Subcutaneous abdominal adipose tissue (tissue), 5 donors: ENCODE measurements at regions not wholly inside any gene's neighbourhood (a gene's known extent, or its start where the extent isn't known, plus 50 kb on each side); places are given as distances from the start of the nearest gene placed in this dataset.
"Not testable (repeated sequence)": the region's sequence is repeated elsewhere in the genome, so short reads cannot be mapped to it uniquely, and the experiment has no call there.

ENCODE experiments used
- H3K27ac ChIP-seq: one replicate; pipeline ENCODE4 v1.7.0; 2013; ENCODE audit warnings: low read depth, mild to moderate bottlenecking, inconsistent platforms, low read length, moderate library complexity
- H3K27me3 ChIP-seq, 5 donors: one replicate each; pipeline ENCODE4 v1.7.0; 2013; ENCODE audit warnings: low read length in 5 of 5, inconsistent platforms in 1 of 5; ENCODE audit not compliant: control insufficient read depth in 5 of 5, insufficient read depth in 4 of 5
- H3K36me3 ChIP-seq, 5 donors: one replicate each; pipeline ENCODE4 v1.7.0; 2013; ENCODE audit warnings: low read length in 5 of 5; ENCODE audit not compliant: control insufficient read depth in 5 of 5, insufficient read depth in 5 of 5
- H3K4me1 ChIP-seq, 5 donors: one replicate each; pipeline ENCODE4 v1.7.0; 2013; ENCODE audit warnings: low read length in 5 of 5, mild to moderate bottlenecking in 3 of 5, moderate library complexity in 1 of 5; ENCODE audit not compliant: control insufficient read depth in 5 of 5, insufficient read depth in 5 of 5
- H3K4me3 ChIP-seq, 5 donors: one replicate each; pipeline ENCODE4 v1.7.0; 2013; ENCODE audit warnings: low read length in 5 of 5, low read depth in 1 of 5
- H3K9ac ChIP-seq, 5 donors: one replicate each; pipeline ENCODE4 v1.7.0; 2013; ENCODE audit warnings: low read length in 5 of 5, mild to moderate bottlenecking in 4 of 5, moderate library complexity in 3 of 5
- H3K9me3 ChIP-seq, 5 donors: one replicate each; pipeline ENCODE4 v1.7.0; 2013; ENCODE audit warnings: low read length in 5 of 5; ENCODE audit not compliant: control insufficient read depth in 5 of 5
- donor health status: healthy.
- donor health status: healthy.
- donor health status: healthy.
- donor health status: healthy.
- donor health status: healthy.

- no peak overlapping the region for H3K4me3 ChIP-seq
- H3K9ac ChIP-seq: peak overlapping the region in 2 of 5 donors; percentile 41 to 57
- H3K36me3 ChIP-seq: no peaks in the 10 kb centered on the region
- peaks cover 2 to 39% (median 15%) of the 10 kb centered on the region in 5 donors for H3K4me1 ChIP-seq
- peak overlapping the region; percentile 97 for H3K27ac ChIP-seq
- no peaks in the 10 kb centered on the region for H3K27me3 ChIP-seq
- no peaks in the 10 kb centered on the region for H3K9me3 ChIP-seq
These were observed 188.7 kb upstream of the COL3A1 start for GRCh38 chr2:188785490-188785889.

DNA sequence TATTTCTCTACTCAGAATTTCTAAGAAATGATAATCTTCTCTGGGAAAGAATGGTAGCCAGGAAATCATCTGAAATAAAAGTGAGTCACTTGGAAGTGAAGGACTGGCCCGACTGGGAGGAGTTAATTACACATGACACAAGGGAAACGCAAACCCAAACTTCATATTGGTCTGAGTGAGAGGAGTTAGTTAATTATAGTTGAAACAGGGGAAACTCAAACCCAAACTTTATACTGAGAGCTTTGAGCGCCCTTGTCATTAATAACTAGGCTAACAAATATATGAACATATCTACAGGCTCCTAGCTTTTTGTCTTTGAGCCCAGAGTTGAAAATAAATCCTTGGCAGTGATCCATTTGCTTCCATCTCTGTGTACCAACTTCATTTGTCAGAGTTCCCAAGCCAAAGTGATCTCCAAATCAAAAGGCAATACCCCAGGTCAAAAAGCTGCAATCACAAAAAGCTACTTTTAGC, 187.8 kb upstream of the COL3A1 start:
- H3K36me3 ChIP-seq: no peaks in the 10 kb centered on the region
- peak overlapping the region; percentile 97 for H3K27ac ChIP-seq
- no peaks in the 10 kb centered on the region for H3K27me3 ChIP-seq
- no peaks in the 10 kb centered on the region for H3K9me3 ChIP-seq
- peak overlapping the region in 2 of 5 donors; percentile 28 to 83 for H3K9ac ChIP-seq
- H3K4me3 ChIP-seq: peak overlapping the region in 2 of 5 donors; percentile 34 to 40
- H3K4me1 ChIP-seq: peaks cover 2 to 39% (median 15%) of the 10 kb centered on the region in 5 donors

GRCh38 chr2:188787021-188787657, 187.0 kb upstream of the COL3A1 start:
- H3K27ac ChIP-seq: peak overlapping the region; percentile 97
- H3K9me3 ChIP-seq: no peaks in the 10 kb centered on the region
- peaks cover 2 to 39% (median 15%) of the 10 kb centered on the region in 5 donors for H3K4me1 ChIP-seq
- peak overlapping the region in 3 of 5 donors; percentile 4 to 40 (median 36) for H3K4me3 ChIP-seq
- H3K27me3 ChIP-seq: no peaks in the 10 kb centered on the region
- peak overlapping the region in 2 of 5 donors; percentile 28 to 83 for H3K9ac ChIP-seq
- no peaks in the 10 kb centered on the region for H3K36me3 ChIP-seq

- Histone ChIP-seq H3K36me3 (no peaks in the 10 kb centered on the region), H3K9me3 (no peaks in the 10 kb centered on the region), H3K27me3 (no peaks in the 10 kb centered on the region), H3K4me3 (peak overlapping the region in 4 of 5 donors; percentile 4 to 38 (median 12)), H3K9ac (peak overlapping the region; percentile 7 to 83 (median 32)), H3K4me1 (peaks cover 2 to 39% (median 15%) of the 10 kb centered on the region in 5 donors), H3K27ac (peak overlapping the region; percentile 97)
These were observed 186.4 kb upstream of the COL3A1 start for GRCh38 chr2:188787658-188788240.

DNA sequence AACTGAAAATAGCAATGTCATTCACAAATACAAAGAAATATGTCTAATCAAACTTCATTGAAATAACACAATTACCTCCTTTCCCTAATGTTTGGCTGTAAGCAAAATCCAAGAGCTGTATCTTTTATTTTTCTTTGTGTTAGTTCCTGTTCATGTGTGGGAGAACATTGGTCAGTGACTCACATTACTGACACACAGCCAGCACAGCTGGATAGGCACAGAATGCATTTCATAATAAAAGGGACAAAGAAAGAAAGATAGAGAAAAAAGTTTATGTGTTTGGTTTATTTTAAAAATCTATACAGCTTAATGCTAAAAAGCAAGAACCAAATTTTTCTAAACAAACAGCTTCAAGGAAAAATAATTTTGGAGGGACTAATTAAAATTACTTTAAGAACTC, 185.6 kb upstream of the COL3A1 start:
- Histone ChIP-seq H3K4me3 (peak overlapping the region in 2 of 5 donors; percentile 6 to 16), H3K9me3 (no peaks in the 10 kb centered on the region), H3K27ac (peak overlapping the region; percentile 97), H3K9ac (peak overlapping the region in 4 of 5 donors; percentile 7 to 83 (median 40)), H3K4me1 (peaks cover 2 to 39% (median 15%) of the 10 kb centered on the region in 5 donors), H3K27me3 (no peaks in the 10 kb centered on the region), H3K36me3 (no peaks in the 10 kb centered on the region)

DNA sequence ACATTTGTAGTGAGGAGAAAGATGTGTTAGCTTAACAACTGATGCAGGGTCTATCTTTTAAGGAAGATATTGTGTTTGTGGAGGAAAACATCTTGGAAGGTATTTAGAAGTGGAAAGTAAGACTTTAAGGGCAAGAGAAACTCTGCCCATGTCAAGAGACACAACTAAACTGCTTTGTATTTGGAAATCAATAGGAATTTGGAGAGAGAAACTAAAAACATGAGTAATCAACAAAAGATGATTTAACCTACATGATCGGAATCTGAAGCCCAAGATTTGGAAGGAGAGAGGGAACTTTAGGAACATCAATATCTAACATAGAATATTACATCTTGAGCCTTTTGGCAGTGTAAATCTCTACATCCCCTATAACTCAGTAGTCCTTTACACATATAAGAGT, 184.2 kb upstream of the COL3A1 start:
- Histone ChIP-seq H3K36me3 (no peaks in the 10 kb centered on the region), H3K27me3 (no peaks in the 10 kb centered on the region), H3K4me1 (peaks cover 2 to 39% (median 15%) of the 10 kb centered on the region in 5 donors), H3K27ac (peak overlapping the region; percentile 48), H3K9me3 (no peaks in the 10 kb centered on the region), H3K4me3 (no peak overlapping the region), H3K9ac (no peak overlapping the region)

GRCh38 chr2:188794453-188794852, 179.7 kb upstream of the COL3A1 start:
- not testable (repeated sequence) for H3K9me3 ChIP-seq, H3K4me1 ChIP-seq, H3K9ac ChIP-seq, H3K4me3 ChIP-seq, H3K36me3 ChIP-seq, H3K27ac ChIP-seq, H3K27me3 ChIP-seq

- Histone ChIP-seq H3K27ac (no peak overlapping the region), H3K9me3 (no peaks in the 10 kb centered on the region), H3K4me3 (no peak overlapping the region), H3K4me1 (peaks cover 0 to 4% (median 0%) of the 10 kb centered on the region in 5 donors), H3K9ac (no peak overlapping the region), H3K36me3 (no peaks in the 10 kb centered on the region), H3K27me3 (no peaks in the 10 kb centered on the region)
These were observed 178.4 kb upstream of the COL3A1 start for GRCh38 chr2:188795762-188796161.

DNA sequence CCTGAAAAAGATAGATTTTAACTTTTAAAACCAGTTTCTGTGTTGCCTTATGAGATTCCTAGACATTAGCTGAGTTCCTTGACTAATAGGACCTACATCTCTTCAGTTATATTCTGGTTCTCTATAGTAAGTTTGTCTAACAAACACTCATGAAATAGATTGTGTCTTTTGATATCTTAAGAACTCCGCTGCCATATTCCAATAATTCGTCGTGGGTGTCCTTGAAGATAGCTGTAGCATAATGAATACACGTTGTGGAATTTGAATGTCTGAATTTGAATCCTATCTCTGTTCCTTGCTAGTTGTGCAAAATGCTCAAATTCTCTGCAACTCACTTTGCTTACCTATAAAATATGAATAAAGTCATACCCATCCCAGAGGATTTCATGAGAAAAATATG, 176.8 kb upstream of the COL3A1 start:
- H3K9ac ChIP-seq: no peak overlapping the region
- H3K9me3 ChIP-seq: peaks cover 0 to 4% (median under 1%) of the 10 kb centered on the region in 5 donors
- H3K27ac ChIP-seq: no peak overlapping the region
- no peaks in the 10 kb centered on the region for H3K27me3 ChIP-seq
- no peak overlapping the region for H3K4me3 ChIP-seq
- no peaks in the 10 kb centered on the region for H3K36me3 ChIP-seq
- peaks cover 0 to 4% (median 0%) of the 10 kb centered on the region in 5 donors for H3K4me1 ChIP-seq

GRCh38 chr2:188798159-188798558, 176.0 kb upstream of the COL3A1 start:
- no peak overlapping the region for H3K9ac ChIP-seq
- H3K9me3 ChIP-seq: peaks cover 2 to 12% (median 7%) of the 10 kb centered on the region in 5 donors
- H3K4me3 ChIP-seq: no peak overlapping the region
- H3K36me3 ChIP-seq: no peaks in the 10 kb centered on the region
- H3K27ac ChIP-seq: no peak overlapping the region
- peaks cover 0 to 4% (median 0%) of the 10 kb centered on the region in 5 donors for H3K4me1 ChIP-seq
- H3K27me3 ChIP-seq: no peaks in the 10 kb centered on the region
